ENCODE measurements at regions not wholly inside any gene's neighbourhood (a gene's known extent, or its start where the extent isn't known, plus 50 kb on each side); places are given as distances from the start of the nearest gene placed in this dataset.
A peak's percentile ranks its signal among the peaks of the same experiment; 100 is the strongest.

GRCh38 chr7:106166651-106167342 is 54.7 kb upstream of the SYPL1 start:
- peak; percentile 85 for DNase-seq (ENCODE audit: low read depth)

GRCh38 chr7:106165337-106165736 is 53.2 kb upstream of the SYPL1 start:
- peak; percentile 55 for DNase-seq (ENCODE audit: low read depth)

GRCh38 chr7:106163257-106163656 is 51.1 kb upstream of the SYPL1 start:
- DNase-seq (ENCODE audit: low read depth), result no peak
